Hepatocyte (in vitro differentiated cells): ENCODE measurements at regions not wholly inside any gene's neighbourhood (a gene's known extent, or its start where the extent isn't known, plus 50 kb on each side); places are given as distances from the start of the nearest gene placed in this dataset.
"Not testable (repeated sequence)": the region's sequence is repeated elsewhere in the genome, so short reads cannot be mapped to it uniquely, and the experiment has no call there.

Experiments
- EZH2 ChIP-seq: fragments of 200-600 bp; sonication (generic); IDR thresholded peaks from 2 replicates; pipeline ENCODE4 v1.6.1; 2016; ENCODE audit warnings: antibody characterized with exemption, mild to moderate bottlenecking, borderline replicate concordance
- EZH2phosphoT487 ChIP-seq: fragments of 200-600 bp; sonication (generic); IDR thresholded peaks from one replicate; pipeline ENCODE4 v1.6.1; 2018; ENCODE audit warnings: antibody characterized with exemption, mild to moderate bottlenecking, low read depth, moderate library complexity; ENCODE audit not compliant: unreplicated experiment, severe bottlenecking
- TF ChIP-seq, protein P1 (sequence below): fragments of 200-600 bp; sonication (generic); IDR thresholded peaks from 2 replicates; pipeline ENCODE4 v1.5.1; 2016; ENCODE audit warnings: antibody characterized with exemption, mild to moderate bottlenecking; ENCODE audit not compliant: poor library complexity

DNA sequence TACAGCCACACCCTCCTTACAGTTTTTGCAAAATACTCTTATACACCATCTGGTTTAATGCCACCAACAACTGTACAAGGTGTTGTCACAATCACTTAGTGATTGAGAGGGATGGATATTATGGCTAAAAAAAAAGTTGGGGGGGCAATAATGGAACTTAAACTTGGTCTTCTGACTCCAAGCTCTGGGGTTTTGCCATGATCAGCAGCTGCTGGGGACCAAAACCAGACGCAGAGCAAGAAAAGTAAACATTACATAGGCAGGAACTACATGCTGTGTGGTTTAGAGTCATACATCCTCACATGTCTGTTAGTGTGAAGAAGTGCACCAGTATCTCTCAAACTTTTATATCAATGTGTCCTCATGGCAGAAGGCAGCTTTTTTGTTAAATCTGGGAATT lies 152.4 kb downstream of the TBC1D2B start:
- TF ChIP-seq, protein P1, sequence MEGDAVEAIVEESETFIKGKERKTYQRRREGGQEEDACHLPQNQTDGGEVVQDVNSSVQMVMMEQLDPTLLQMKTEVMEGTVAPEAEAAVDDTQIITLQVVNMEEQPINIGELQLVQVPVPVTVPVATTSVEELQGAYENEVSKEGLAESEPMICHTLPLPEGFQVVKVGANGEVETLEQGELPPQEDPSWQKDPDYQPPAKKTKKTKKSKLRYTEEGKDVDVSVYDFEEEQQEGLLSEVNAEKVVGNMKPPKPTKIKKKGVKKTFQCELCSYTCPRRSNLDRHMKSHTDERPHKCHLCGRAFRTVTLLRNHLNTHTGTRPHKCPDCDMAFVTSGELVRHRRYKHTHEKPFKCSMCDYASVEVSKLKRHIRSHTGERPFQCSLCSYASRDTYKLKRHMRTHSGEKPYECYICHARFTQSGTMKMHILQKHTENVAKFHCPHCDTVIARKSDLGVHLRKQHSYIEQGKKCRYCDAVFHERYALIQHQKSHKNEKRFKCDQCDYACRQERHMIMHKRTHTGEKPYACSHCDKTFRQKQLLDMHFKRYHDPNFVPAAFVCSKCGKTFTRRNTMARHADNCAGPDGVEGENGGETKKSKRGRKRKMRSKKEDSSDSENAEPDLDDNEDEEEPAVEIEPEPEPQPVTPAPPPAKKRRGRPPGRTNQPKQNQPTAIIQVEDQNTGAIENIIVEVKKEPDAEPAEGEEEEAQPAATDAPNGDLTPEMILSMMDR, result not testable (repeated sequence)
- not testable (repeated sequence) for TF ChIP-seq EZH2, EZH2phosphoT487
